ENCODE measurements at regions not wholly inside any gene's neighbourhood (a gene's known extent, or its start where the extent isn't known, plus 50 kb on each side); places are given as distances from the start of the nearest gene placed in this dataset.

GRCh38 chr4:185872747-185873380 is 60.9 kb upstream of the SORBS2 start:
- no peak for TF ChIP-seq CTCF (IDR thresholded peaks at IDR 0.05)
- DNase-seq (ENCODE audit: low spot score), result no peak
- H3K27ac ChIP-seq, result no peak overlapping the region
- no peak overlapping the region for H3K4me3 ChIP-seq

DNA sequence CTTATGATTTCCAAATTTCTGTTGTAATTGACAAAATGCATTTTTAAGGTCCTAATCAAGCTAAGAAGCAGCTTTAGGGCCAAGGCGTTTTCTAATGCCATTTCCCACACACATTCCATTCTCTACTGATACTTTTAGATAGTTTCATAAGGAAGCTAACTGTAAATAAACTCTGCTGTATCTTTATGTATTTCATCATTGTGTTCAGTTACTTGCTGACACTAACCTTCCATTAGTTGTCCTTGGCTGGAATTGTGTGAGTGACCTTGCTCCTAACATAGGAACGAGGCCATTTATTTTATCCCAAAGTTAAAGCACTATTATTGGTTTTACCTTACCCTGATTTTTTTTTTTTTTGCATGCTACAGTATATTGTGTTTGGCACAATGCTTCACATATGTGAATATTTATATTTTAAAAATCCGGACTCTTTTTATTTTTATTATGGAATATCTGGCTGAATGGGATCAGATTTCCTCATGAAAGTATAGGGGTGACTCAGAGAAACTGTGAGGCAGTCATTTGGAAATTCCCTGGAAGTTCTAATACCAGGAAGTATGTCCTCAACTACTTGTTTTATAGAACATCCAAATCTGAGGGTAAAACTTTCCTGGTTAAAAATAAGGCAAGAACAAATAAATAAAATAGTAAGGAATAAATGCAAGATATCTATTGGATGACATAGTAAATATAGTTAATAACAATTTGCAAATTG is 62.7 kb upstream of the SORBS2 start:
- Histone ChIP-seq H3K27ac (no peak overlapping the region), H3K4me3 (no peak overlapping the region)
- no peak for TF ChIP-seq CTCF (IDR thresholded peaks at IDR 0.05)
- DNase-seq (ENCODE audit: low spot score), result no peak

DNA sequence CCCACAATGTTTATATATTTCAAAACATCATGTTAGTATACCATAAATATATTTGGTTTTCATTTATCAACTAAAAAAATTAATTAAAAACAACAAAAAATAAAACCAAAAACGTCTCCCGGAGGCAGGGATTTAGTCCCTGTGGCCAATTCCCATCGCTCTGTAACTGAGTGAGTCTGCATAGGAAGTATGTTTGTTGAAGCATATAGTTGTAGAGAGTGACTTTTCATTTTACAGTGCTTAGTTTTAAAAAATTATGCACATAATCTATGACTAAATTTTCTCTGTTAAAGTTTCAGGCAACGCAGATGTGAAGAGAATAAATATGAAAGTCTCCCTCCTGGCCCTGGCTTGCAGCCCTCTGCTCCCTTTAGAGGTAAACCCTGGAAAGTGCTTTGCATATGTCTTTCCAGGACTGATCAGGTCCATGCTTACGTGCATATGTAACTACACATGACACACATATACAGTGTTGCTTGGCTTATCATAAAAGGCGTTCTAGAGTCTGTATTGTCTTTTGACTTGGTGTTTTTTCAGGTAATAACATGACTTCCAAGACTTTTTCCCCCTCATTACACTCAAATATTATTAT is 63.4 kb upstream of the SORBS2 start:
- no peak for TF ChIP-seq CTCF (IDR thresholded peaks at IDR 0.05)
- Histone ChIP-seq H3K4me3 (no peak overlapping the region), H3K27ac (no peak overlapping the region)
- DNase-seq (ENCODE audit: low spot score), result no peak

GRCh38 chr4:185878633-185879032 is 66.6 kb upstream of the SORBS2 start:
- no peak for DNase-seq (ENCODE audit: low spot score)
- Histone ChIP-seq H3K27ac (no peak overlapping the region), H3K4me3 (no peak overlapping the region)
- TF ChIP-seq CTCF (IDR thresholded peaks at IDR 0.05), result no peak

- H3K27ac ChIP-seq, result no peak overlapping the region
These were observed 67.8 kb upstream of the SORBS2 start for GRCh38 chr4:185879666-185880312.

DNA sequence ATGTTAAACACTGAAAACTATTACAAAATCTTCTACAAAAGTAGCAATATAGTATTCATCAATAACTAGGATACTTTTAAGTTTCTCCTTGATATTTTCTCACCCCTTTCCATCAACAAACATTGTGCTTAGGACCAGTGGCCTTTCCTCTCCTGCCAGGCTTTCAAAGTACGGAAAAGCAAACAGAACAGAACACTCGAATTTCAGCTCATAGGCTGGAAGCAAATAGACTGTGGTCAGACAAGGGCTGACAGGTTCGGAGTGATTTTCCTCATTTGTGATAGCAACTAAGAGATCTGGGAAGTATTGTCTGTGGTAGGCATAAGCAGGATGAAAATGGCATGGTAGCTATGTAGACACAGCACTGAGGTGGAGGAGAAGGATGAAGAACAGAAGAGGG is 68.6 kb upstream of the SORBS2 start:
- TF ChIP-seq CTCF (IDR thresholded peaks at IDR 0.05), result no peak
- Histone ChIP-seq H3K27ac (no peak overlapping the region), H3K4me3 (no peak overlapping the region)
- DNase-seq (ENCODE audit: low spot score), result no peak

More at GRCh38 chr4:185879666-185880312, 67.8 kb upstream of the SORBS2 start:
- H3K4me3 ChIP-seq, result no peak overlapping the region
- no peak for TF ChIP-seq CTCF (IDR thresholded peaks at IDR 0.05)
- DNase-seq (ENCODE audit: low spot score), result no peak
